GM21619 (cell line): ENCODE measurements at regions not wholly inside any gene's neighbourhood (a gene's known extent, or its start where the extent isn't known, plus 50 kb on each side); places are given as distances from the start of the nearest gene placed in this dataset.

Source experiments
- ATAC-seq: cut with Tn5 transposase; IDR thresholded peaks from one replicate; pipeline ENCODE4 v1.9.1; 2021; ENCODE audit not compliant: unreplicated experiment

- ATAC-seq = no peak
Measured at GRCh38 chr5:175288048-175288621, 155.8 kb downstream of the DRD1 start.

GRCh38 chr5:175286981-175287380, 157.0 kb downstream of the DRD1 start:
- ATAC-seq = no peak

- ATAC-seq = no peak
Measured at GRCh38 chr5:175285261-175285660, 158.7 kb downstream of the DRD1 start.

- ATAC-seq = no peak
Measured at GRCh38 chr5:175284806-175285205, 159.2 kb downstream of the DRD1 start.

- no peak for ATAC-seq
Measured at GRCh38 chr5:175282611-175283225, 161.3 kb downstream of the DRD1 start.

- ATAC-seq = peak; percentile 70
Measured at GRCh38 chr5:175281714-175282113, 162.3 kb downstream of the DRD1 start.

GRCh38 chr5:175281257-175281656, 162.7 kb downstream of the DRD1 start:
- no peak for ATAC-seq

GRCh38 chr5:175279506-175279905, 164.5 kb downstream of the DRD1 start:
- ATAC-seq = no peak

- no peak for ATAC-seq
Measured at GRCh38 chr5:175275748-175276147, 168.2 kb downstream of the DRD1 start.

- no peak for ATAC-seq
Measured at GRCh38 chr5:175275097-175275496, 168.9 kb downstream of the DRD1 start.

GRCh38 chr5:175274171-175274570, 169.8 kb downstream of the DRD1 start:
- ATAC-seq = no peak

- no peak for ATAC-seq
Measured at GRCh38 chr5:175264406-175264805, 179.6 kb downstream of the DRD1 start.

GRCh38 chr5:175263776-175264175, 180.2 kb downstream of the DRD1 start:
- no peak for ATAC-seq

GRCh38 chr5:175261526-175261925, 182.5 kb downstream of the DRD1 start:
- no peak for ATAC-seq

- ATAC-seq = no peak
Measured at GRCh38 chr5:175261037-175261436, 182.9 kb downstream of the DRD1 start.

GRCh38 chr5:175257847-175258194, 186.2 kb downstream of the DRD1 start:
- ATAC-seq = no peak

GRCh38 chr5:175257128-175257846, 186.7 kb downstream of the DRD1 start:
- no peak for ATAC-seq

- no peak for ATAC-seq
Measured at GRCh38 chr5:175254155-175254554, 189.8 kb downstream of the DRD1 start.

- no peak for ATAC-seq
Measured at GRCh38 chr5:175253597-175253996, 190.4 kb downstream of the DRD1 start.

- ATAC-seq = no peak
Measured at GRCh38 chr5:175252234-175252805, 191.7 kb downstream of the DRD1 start.

GRCh38 chr5:175250426-175250825, 193.6 kb downstream of the DRD1 start:
- ATAC-seq = no peak

GRCh38 chr5:175248416-175248905, 195.5 kb downstream of the DRD1 start:
- no peak for ATAC-seq
